Skin of body (tissue), 1 donor: ENCODE measurements at regions not wholly inside any gene's neighbourhood (a gene's known extent, or its start where the extent isn't known, plus 50 kb on each side); places are given as distances from the start of the nearest gene placed in this dataset.
"Not testable (repeated sequence)": the region's sequence is repeated elsewhere in the genome, so short reads cannot be mapped to it uniquely, and the experiment has no call there.

Experiments
- DNase-seq: peaks from one replicate; lab custom pipeline; 2025; lab: John Stamatoyannopoulos, UW

GRCh38 chr5:121478636-121479035 lies 373.0 kb upstream of the FTMT start:
- no peak for DNase-seq

GRCh38 chr5:121479337-121479736 lies 372.3 kb upstream of the FTMT start:
- DNase-seq: no peak

GRCh38 chr5:121485281-121485680 lies 366.4 kb upstream of the FTMT start:
- DNase-seq: no peak

GRCh38 chr5:121485999-121486398 lies 365.7 kb upstream of the FTMT start:
- DNase-seq: not testable (repeated sequence)

GRCh38 chr5:121489972-121490371 lies 361.7 kb upstream of the FTMT start:
- DNase-seq: no peak

- DNase-seq: no peak
Observed at GRCh38 chr5:121497176-121497575, 354.5 kb upstream of the FTMT start.

GRCh38 chr5:121500310-121500709 lies 351.4 kb upstream of the FTMT start:
- peak; percentile 1 for DNase-seq

- DNase-seq: peak; percentile 1
Observed at GRCh38 chr5:121503111-121503840, 348.4 kb upstream of the FTMT start.

- DNase-seq: no peak
Observed at GRCh38 chr5:121516997-121517396, 334.7 kb upstream of the FTMT start.

GRCh38 chr5:121525706-121526105 lies 326.0 kb upstream of the FTMT start:
- DNase-seq: no peak

- no peak for DNase-seq
Observed at GRCh38 chr5:121526908-121527307, 324.8 kb upstream of the FTMT start.

- DNase-seq: no peak
Observed at GRCh38 chr5:121533814-121534213, 317.9 kb upstream of the FTMT start.

GRCh38 chr5:121550989-121551388 lies 300.7 kb upstream of the FTMT start:
- DNase-seq: no peak

GRCh38 chr5:121559832-121560231 lies 291.9 kb upstream of the FTMT start:
- no peak for DNase-seq

GRCh38 chr5:121572061-121572460 lies 279.6 kb upstream of the FTMT start:
- no peak for DNase-seq

GRCh38 chr5:121573721-121574382 lies 277.8 kb upstream of the FTMT start:
- DNase-seq: no peak

GRCh38 chr5:121581588-121581987 lies 270.1 kb upstream of the FTMT start:
- DNase-seq: no peak

GRCh38 chr5:121596882-121597281 lies 254.8 kb upstream of the FTMT start:
- DNase-seq: no peak

- no peak for DNase-seq
Observed at GRCh38 chr5:121608826-121609225, 242.9 kb upstream of the FTMT start.

GRCh38 chr5:121624035-121624434 lies 227.6 kb upstream of the FTMT start:
- no peak for DNase-seq

- DNase-seq: no peak
Observed at GRCh38 chr5:121628783-121629182, 222.9 kb upstream of the FTMT start.

- no peak for DNase-seq
Observed at GRCh38 chr5:121630402-121630801, 221.3 kb upstream of the FTMT start.

GRCh38 chr5:121634946-121635345 lies 216.7 kb upstream of the FTMT start:
- DNase-seq: no peak
